CD14-positive monocyte (primary cell): ENCODE measurements at regions not wholly inside any gene's neighbourhood (a gene's known extent, or its start where the extent isn't known, plus 50 kb on each side); places are given as distances from the start of the nearest gene placed in this dataset.

ENCODE experiments used
- DNase-seq, 3 donors: peaks; one replicate each; pipeline ENCODE4 v3.0.0-alpha.2; 2011 to 2022
- H2AFZ ChIP-seq: 2 replicates; pipeline ENCODE4 v1.6.0; 2012; ENCODE audit warnings: mild to moderate bottlenecking, low read depth, low read length, inconsistent platforms; ENCODE audit not compliant: insufficient read depth, poor library complexity, severe bottlenecking
- H3K27ac ChIP-seq, 2 donors: 1 replicate in 1 of 2; 2 replicates in 1 of 2; pipeline ENCODE4 v1.5.1; 2012 to 2013; ENCODE audit warnings: low read length in 2 of 2, control low read depth in 1 of 2, inconsistent platforms in 1 of 2, low read depth in 1 of 2, mild to moderate bottlenecking in 1 of 2
- H3K27me3 ChIP-seq, 2 donors: one replicate each; pipeline versions ENCODE4 v1.6.0 to v1.6.1; 2011 to 2013; ENCODE audit warnings: low read length in 2 of 2; ENCODE audit not compliant: control insufficient read depth in 2 of 2, insufficient read depth in 2 of 2
- H3K36me3 ChIP-seq, 2 donors: replicated peaks in 1 of 2; 1 replicate in 1 of 2; 2 replicates in 1 of 2; pipeline versions ENCODE4 v1.5.1 to v1.6.1; 2012 to 2013; ENCODE audit warnings: low read length in 2 of 2, control low read depth in 1 of 2, inconsistent platforms in 1 of 2, mild to moderate bottlenecking in 1 of 2; ENCODE audit not compliant: insufficient read depth in 2 of 2, control insufficient read depth in 1 of 2
- H3K4me1 ChIP-seq, 2 donors: 1 replicate in 1 of 2; 2 replicates in 1 of 2; pipeline versions ENCODE4 v1.5.1 to v1.6.1; 2012 to 2013; ENCODE audit warnings: low read length in 2 of 2, control low read depth in 1 of 2, inconsistent platforms in 1 of 2, mild to moderate bottlenecking in 1 of 2, moderate library complexity in 1 of 2; ENCODE audit not compliant: insufficient read depth in 2 of 2, control insufficient read depth in 1 of 2
- H3K4me2 ChIP-seq: replicated peaks from 2 replicates; pipeline ENCODE3; 2012; ENCODE audit warnings: low read length, moderate library complexity, mild to moderate bottlenecking; ENCODE audit not compliant: poor library complexity, severe bottlenecking; ENCODE audit errors: extremely low read depth
- H3K4me3 ChIP-seq, 3 experiments: fragments of 200-600 bp in 1 of 3; sonication (generic) in 1 of 3; replicated peaks in 1 of 3; 1 replicate in 2 of 3; 2 replicates in 1 of 3; pipeline ENCODE4 v1.5.1; 2011 to 2013; ENCODE audit warnings: low read length in 3 of 3, mild to moderate bottlenecking in 3 of 3, control low read depth in 2 of 3, low read depth in 2 of 3, inconsistent platforms in 1 of 3, moderate library complexity in 1 of 3
- H3K79me2 ChIP-seq: 2 replicates; pipeline ENCODE4 v1.6.0; 2012; ENCODE audit warnings: mild to moderate bottlenecking, control low read depth, inconsistent platforms, low read length, moderate library complexity; ENCODE audit not compliant: insufficient read depth
- H3K9ac ChIP-seq: 2 replicates; pipeline ENCODE4 v1.6.0; 2017; ENCODE audit warnings: low read length, mild to moderate bottlenecking; ENCODE audit not compliant: insufficient read depth, poor library complexity, severe bottlenecking
- H3K9me3 ChIP-seq, 2 donors: replicated peaks in 1 of 2; 1 replicate in 1 of 2; 2 replicates in 1 of 2; pipeline versions ENCODE4 v1.5.1 to v1.6.1; 2012 to 2013; ENCODE audit warnings: low read length in 2 of 2, control low read depth in 1 of 2; ENCODE audit not compliant: control insufficient read depth in 1 of 2, insufficient read depth in 1 of 2
- H4K20me1 ChIP-seq: 2 replicates; pipeline ENCODE4 v1.6.0; 2012; ENCODE audit warnings: mild to moderate bottlenecking, low read length, control low read depth, moderate library complexity; ENCODE audit not compliant: insufficient read depth
- H3K27ac Mint-ChIP-seq, 7 donors: one replicate each; pipeline ENCODE4 v1.8.0; 2020; ENCODE audit warnings: mild to moderate bottlenecking in 7 of 7, mixed read lengths in 7 of 7, moderate library complexity in 6 of 7, inconsistent platforms in 2 of 7
- H3K27me3 Mint-ChIP-seq, 3 donors: one replicate each; pipeline ENCODE4 v1.8.0; 2021 to 2022; ENCODE audit warnings: low read depth in 3 of 3, mild to moderate bottlenecking in 3 of 3, mixed read lengths in 3 of 3, moderate library complexity in 3 of 3, inconsistent platforms in 1 of 3
- H3K36me3 Mint-ChIP-seq, 2 donors: one replicate each; pipeline ENCODE4 v1.8.0; 2020; ENCODE audit warnings: mixed read lengths in 2 of 2, inconsistent platforms in 1 of 2, mild to moderate bottlenecking in 1 of 2
- H3K4me1 Mint-ChIP-seq: one replicate; pipeline ENCODE4 v1.8.0; 2020; ENCODE audit warnings: mild to moderate bottlenecking, mixed read lengths
- H3K4me3 Mint-ChIP-seq, 2 donors: one replicate each; pipeline ENCODE4 v1.8.0; 2020; ENCODE audit warnings: mild to moderate bottlenecking in 2 of 2, mixed read lengths in 2 of 2, moderate library complexity in 1 of 2
- H3K9me3 Mint-ChIP-seq, 7 donors: one replicate each; pipeline ENCODE4 v1.8.0; 2020 to 2022; ENCODE audit warnings: mixed read lengths in 7 of 7, mild to moderate bottlenecking in 6 of 7, moderate library complexity in 6 of 7, inconsistent platforms in 2 of 7
- WGBS: methylation state at CpG from one replicate; pipeline ENCODE4 v1.1.5; 2013; ENCODE audit warnings: missing lambda C conversion rate; ENCODE audit not compliant: insufficient coverage; 5-methylcytosine and 5-hydroxymethylcytosine counted together
- intact Hi-C, 2 donors: fragments of 100-400 bp; cut with micrococcal nuclease; formaldehyde crosslinking; loops; one replicate each; pipeline versions ENCODE4 v1.15.0 to v1.15.1; 2023
- TF ChIP-seq, protein P1 (sequence below): fragments of 200-600 bp; IDR thresholded peaks from one replicate; pipeline ENCODE4 v1.8.0; 2022; ENCODE audit warnings: antibody characterized with exemption, mild to moderate bottlenecking

DNA sequence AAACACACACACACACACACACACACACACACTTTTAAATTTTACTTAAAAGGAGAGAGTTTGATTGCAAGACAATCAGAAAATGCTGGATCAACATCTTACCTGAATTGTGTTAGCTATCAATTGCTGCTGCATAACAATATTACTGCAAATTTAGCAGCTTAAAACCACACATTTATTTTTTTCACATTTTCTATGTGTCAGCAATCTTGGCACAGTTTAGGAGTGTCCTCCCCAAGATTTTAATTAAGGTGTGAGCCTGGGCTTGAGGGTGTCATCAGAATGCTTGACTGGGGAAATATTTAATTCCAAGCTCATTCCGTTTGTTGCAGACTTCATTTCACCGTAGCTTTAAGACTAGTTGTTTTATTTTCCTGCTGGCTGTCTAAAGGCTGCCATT lies 431.0 kb upstream of the GJE1 start:
- DNase-seq: no peak
- H3K4me3 Mint-ChIP-seq: no peak overlapping the region
- no peaks in the 10 kb centered on the region for H3K4me1 Mint-ChIP-seq

DNA sequence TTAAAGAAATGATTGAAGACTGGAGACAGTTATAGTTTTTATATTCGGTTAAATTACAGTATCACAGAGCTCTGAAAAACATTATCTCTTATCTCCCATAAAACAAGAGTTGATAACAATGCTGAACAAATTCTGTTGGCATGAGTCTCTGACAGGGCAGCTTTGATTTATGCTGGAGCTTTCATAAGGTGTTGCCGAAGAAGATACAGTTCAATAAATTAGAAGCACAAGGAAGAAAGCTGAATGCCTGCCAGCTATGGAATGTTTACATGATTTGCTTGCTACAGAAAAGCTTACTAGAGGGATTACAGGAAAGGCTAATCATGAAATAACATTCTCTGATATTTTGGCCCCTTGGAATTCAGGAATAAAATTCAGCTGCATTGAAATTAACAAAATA lies 431.9 kb upstream of the GJE1 start:
- no peaks in the 10 kb centered on the region for H3K4me1 ChIP-seq
- TF ChIP-seq, protein P1, sequence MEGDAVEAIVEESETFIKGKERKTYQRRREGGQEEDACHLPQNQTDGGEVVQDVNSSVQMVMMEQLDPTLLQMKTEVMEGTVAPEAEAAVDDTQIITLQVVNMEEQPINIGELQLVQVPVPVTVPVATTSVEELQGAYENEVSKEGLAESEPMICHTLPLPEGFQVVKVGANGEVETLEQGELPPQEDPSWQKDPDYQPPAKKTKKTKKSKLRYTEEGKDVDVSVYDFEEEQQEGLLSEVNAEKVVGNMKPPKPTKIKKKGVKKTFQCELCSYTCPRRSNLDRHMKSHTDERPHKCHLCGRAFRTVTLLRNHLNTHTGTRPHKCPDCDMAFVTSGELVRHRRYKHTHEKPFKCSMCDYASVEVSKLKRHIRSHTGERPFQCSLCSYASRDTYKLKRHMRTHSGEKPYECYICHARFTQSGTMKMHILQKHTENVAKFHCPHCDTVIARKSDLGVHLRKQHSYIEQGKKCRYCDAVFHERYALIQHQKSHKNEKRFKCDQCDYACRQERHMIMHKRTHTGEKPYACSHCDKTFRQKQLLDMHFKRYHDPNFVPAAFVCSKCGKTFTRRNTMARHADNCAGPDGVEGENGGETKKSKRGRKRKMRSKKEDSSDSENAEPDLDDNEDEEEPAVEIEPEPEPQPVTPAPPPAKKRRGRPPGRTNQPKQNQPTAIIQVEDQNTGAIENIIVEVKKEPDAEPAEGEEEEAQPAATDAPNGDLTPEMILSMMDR: no peak
- intact Hi-C loops: no loop called here
- H4K20me1 ChIP-seq: no peaks in the 10 kb centered on the region
- DNase-seq: no peak
- H3K4me2 ChIP-seq: no peak overlapping the region
- H3K79me2 ChIP-seq: no peaks in the 10 kb centered on the region
- Mint-ChIP-seq H3K27ac (no peak overlapping the region), H3K4me3 (no peak overlapping the region), H3K27me3 (no peaks in the 10 kb centered on the region), H3K4me1 (no peaks in the 10 kb centered on the region), H3K9me3 (peaks cover 0 to 4% (median 3%) of the 10 kb centered on the region in 7 donors), H3K36me3 (no peaks in the 10 kb centered on the region)
- no peak overlapping the region for H3K27ac ChIP-seq
- no peak overlapping the region for H3K4me3 ChIP-seq
- H3K27me3 ChIP-seq: no peaks in the 10 kb centered on the region
- peaks cover 0 to 2% of the 10 kb centered on the region in 2 donors for H3K9me3 ChIP-seq
- no peaks in the 10 kb centered on the region for H3K36me3 ChIP-seq
- H3K9ac ChIP-seq: no peak overlapping the region
- WGBS: 78% methylated on average over 1 of the region's 2 CpGs
- no peak overlapping the region for H2AFZ ChIP-seq

More for the DNA sequence above, 431.0 kb upstream of the GJE1 start:
- Histone ChIP-seq H3K27me3 (no peaks in the 10 kb centered on the region), H3K4me1 (no peaks in the 10 kb centered on the region), H2AFZ (no peak overlapping the region), H4K20me1 (no peaks in the 10 kb centered on the region), H3K79me2 (no peaks in the 10 kb centered on the region), H3K36me3 (no peaks in the 10 kb centered on the region), H3K4me2 (no peak overlapping the region), H3K27ac (no peak overlapping the region), H3K9ac (no peak overlapping the region), H3K9me3 (peaks cover 0 to 2% of the 10 kb centered on the region in 2 donors), H3K4me3 (no peak overlapping the region)
- WGBS: 100% methylated on average over 1 of the region's 2 CpGs
- no peak overlapping the region for H3K27ac Mint-ChIP-seq
- H3K36me3 Mint-ChIP-seq: no peaks in the 10 kb centered on the region
- H3K27me3 Mint-ChIP-seq: no peaks in the 10 kb centered on the region
- intact Hi-C loops: no loop called here
- peaks cover 0 to 4% (median 0%) of the 10 kb centered on the region in 7 donors for H3K9me3 Mint-ChIP-seq
- TF ChIP-seq, protein P1: no peak
